ENCODE measurements at regions not wholly inside any gene's neighbourhood (a gene's known extent, or its start where the extent isn't known, plus 50 kb on each side); places are given as distances from the start of the nearest gene placed in this dataset.
"Not testable (repeated sequence)": the region's sequence is repeated elsewhere in the genome, so short reads cannot be mapped to it uniquely, and the experiment has no call there.

GRCh38 chr17:16888413-16889087, 83.4 kb downstream of the TNFRSF13B start:
- Histone ChIP-seq H3K9ac (no peak overlapping the region), H3K27me3 (no peaks in the 10 kb centered on the region), H3K4me1 (peaks cover 0 to 2% (median 1%) of the 10 kb centered on the region in 10 experiments; a peak in 11 of 20 replicates), H3K27ac (no peak overlapping the region), H3K4me3 (no peak overlapping the region), H3K4me2 (no peak overlapping the region), H4K20me1 (no peaks in the 10 kb centered on the region), H3K36me3 (no peaks in the 10 kb centered on the region), H3K9me3 (replicated peaks in 1 of 11) (no peaks in the 10 kb centered on the region)
- no peak for TF ChIP-seq Cebpa-rat (IDR thresholded peaks at IDR 0.05)

- Histone ChIP-seq H3K9me3 (replicated peaks in 1 of 11) (no peaks in the 10 kb centered on the region), H3K9ac (no peak overlapping the region), H3K4me2 (no peak overlapping the region), H3K36me3 (no peaks in the 10 kb centered on the region), H3K4me3 (no peak overlapping the region), H3K27ac (no peak overlapping the region), H3K4me1 (peaks cover 0 to 6% (median 0%) of the 10 kb centered on the region in 10 experiments; a peak in 3 of 20 replicates), H4K20me1 (no peaks in the 10 kb centered on the region), H3K27me3 (no peaks in the 10 kb centered on the region)
- no peak for TF ChIP-seq Cebpa-rat (IDR thresholded peaks at IDR 0.05)
These were observed 84.3 kb downstream of the TNFRSF13B start for GRCh38 chr17:16887523-16888095.

DNA sequence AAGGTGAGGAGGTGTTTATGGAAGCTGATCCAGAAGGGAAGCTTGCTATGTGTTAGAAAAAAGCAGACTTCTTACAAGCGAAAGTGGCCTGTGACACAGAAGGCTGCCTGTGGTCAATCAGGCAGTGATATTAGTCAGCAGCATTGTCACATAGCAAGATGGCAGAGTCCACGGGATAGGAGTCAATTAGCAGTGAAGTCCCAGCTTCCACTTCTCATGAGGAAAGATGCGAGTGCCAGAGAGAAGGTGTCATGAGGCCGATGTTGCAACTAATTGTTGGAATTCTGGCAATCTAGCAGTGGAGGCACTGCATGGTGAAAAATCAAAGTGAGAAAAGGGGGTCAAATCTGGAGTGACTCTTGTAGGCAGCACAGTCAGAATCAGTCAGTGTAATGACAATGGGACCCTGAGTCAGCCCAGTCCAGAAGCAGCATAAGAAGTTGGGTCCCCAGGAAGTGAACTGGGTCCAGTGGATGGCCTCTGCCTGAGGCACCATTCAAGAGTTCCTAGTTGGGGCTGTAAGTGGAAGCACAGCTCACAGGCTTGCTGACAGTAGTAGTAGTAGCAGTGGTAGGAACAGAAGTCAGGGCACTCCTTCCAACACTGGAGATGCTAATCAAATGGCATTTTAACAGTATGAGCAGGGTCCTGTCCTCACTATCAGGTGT, 85.1 kb downstream of the TNFRSF13B start:
- H3K4me1 ChIP-seq: peaks cover 0 to 6% (median 0%) of the 10 kb centered on the region in 10 experiments; a peak in 3 of 20 replicates

DNA sequence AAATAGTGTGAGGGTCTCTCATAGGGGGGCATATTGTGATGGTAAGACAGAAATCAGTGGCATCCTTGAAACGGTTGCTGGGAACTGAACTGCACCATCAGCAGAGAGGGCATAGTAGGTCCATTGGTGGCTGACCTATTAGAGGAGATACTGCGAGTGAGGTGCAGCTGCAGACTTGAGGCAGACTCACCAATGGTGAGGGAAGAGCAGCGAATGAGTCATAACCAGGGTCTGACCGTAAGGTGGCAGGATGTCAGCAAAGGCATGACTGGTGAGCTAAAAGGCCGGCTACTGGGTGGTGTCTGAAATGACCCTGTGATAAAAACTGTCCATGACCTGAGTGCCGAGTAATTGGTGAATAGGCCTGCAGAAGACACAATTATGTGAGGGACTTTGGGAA, 86.7 kb downstream of the TNFRSF13B start:
- H3K9ac ChIP-seq; H3K4me1 ChIP-seq; H3K27ac ChIP-seq; H3K4me3 ChIP-seq; H3K36me3 ChIP-seq; H3K9me3 ChIP-seq (replicated peaks in 1 of 11); H3K4me2 ChIP-seq; H3K27me3 ChIP-seq; H4K20me1 ChIP-seq: not testable (repeated sequence)

More for the DNA sequence above, 85.1 kb downstream of the TNFRSF13B start:
- Histone ChIP-seq H3K4me2 (no peak overlapping the region), H3K4me3 (no peak overlapping the region), H3K9ac (no peak overlapping the region), H3K36me3 (no peaks in the 10 kb centered on the region), H3K27ac (no peak overlapping the region), H4K20me1 (no peaks in the 10 kb centered on the region), H3K27me3 (no peaks in the 10 kb centered on the region), H3K9me3 (replicated peaks in 1 of 11) (no peaks in the 10 kb centered on the region)
- no peak for TF ChIP-seq Cebpa-rat (IDR thresholded peaks at IDR 0.05)

- H3K4me1 ChIP-seq; H4K20me1 ChIP-seq; H3K9me3 ChIP-seq (replicated peaks in 1 of 11); H3K36me3 ChIP-seq; H3K27me3 ChIP-seq; H3K27ac ChIP-seq; H3K4me2 ChIP-seq; H3K9ac ChIP-seq; H3K4me3 ChIP-seq: not testable (repeated sequence)
These were observed 89.0 kb downstream of the TNFRSF13B start for GRCh38 chr17:16882926-16883265.

DNA sequence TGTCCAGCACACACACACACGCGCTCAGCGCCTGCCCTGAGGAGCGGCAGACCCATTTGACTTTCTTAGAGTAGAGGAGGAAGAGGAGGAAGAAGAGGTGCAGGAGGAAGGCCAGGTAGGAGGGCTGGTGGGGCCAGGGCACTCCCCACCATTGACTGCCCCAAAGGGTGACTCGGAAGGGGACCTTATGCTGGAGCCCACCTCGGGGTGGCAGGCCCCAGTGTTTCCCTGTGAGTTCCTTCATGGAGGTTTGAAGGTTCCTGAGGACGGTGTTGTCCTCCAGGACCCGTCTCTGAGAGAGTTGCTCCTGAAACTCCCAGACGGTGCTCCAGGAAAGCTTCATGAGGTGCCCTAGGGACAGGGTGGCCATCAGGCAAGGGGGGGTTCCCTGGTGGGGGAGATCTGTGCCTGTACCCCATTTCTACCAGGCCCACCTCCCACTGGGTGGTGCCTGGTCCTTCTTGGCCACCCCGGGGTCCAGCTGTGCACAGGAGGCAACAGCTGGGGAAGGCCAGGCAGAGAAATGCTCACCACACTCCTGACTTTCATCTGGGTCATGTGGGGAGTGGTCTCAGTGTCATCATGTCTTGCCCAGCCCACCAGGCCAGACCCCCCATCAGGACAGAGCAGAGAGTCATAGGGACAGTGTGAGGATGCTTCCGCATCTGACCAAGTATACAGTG, 89.5 kb downstream of the TNFRSF13B start:
- Histone ChIP-seq H4K20me1 (no peaks in the 10 kb centered on the region), H3K4me1 (peaks cover 0 to 6% (median 2%) of the 10 kb centered on the region in 10 experiments; a peak in 7 of 20 replicates), H3K4me2 (no peak overlapping the region), H3K9ac (no peak overlapping the region), H3K9me3 (replicated peaks in 1 of 11) (peaks cover 5 to 13% (median 8%) of the 10 kb centered on the region in 11 experiments; a peak in 18 of 22 replicates), H3K36me3 (no peaks in the 10 kb centered on the region), H3K4me3 (no peak overlapping the region), H3K27ac (no peak overlapping the region), H3K27me3 (no peaks in the 10 kb centered on the region)
- TF ChIP-seq Cebpa-rat (IDR thresholded peaks at IDR 0.05): no peak

DNA sequence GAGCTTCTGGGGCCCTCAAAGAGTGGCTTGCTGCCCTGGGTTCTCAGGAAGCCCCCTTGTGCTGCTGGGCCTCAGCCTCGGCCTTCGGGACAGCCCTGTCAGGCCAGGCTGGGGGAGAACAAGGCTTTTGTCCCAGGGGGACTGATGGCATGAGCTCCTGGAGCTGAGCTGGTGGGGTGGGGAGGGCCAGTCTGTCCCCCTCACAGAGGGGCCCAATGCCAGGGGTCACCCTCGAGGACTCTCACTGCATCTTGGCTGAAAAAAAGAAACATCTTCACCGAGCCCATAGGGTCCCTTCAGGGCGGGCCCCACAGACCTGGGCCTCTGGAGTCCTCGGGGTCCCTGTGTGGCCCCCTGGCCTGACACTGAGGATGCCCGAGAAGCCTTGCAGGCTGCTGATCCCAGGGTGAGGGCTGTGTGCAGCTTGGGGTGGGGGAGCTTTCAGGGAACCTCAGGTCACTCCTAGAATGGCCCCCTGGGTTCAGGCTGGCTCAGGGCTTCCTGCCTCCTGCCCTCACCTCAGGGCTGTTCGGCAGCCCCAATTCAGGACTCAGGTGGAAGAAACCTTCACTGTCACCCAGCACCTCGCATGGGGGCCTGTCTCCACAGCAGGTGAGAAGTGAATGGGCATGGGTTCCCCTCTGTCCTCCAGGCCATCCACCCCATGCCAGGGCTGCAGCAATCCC, 90.5 kb downstream of the TNFRSF13B start:
- no peaks in the 10 kb centered on the region for H3K36me3 ChIP-seq
- no peak for TF ChIP-seq Cebpa-rat (IDR thresholded peaks at IDR 0.05)

DNA sequence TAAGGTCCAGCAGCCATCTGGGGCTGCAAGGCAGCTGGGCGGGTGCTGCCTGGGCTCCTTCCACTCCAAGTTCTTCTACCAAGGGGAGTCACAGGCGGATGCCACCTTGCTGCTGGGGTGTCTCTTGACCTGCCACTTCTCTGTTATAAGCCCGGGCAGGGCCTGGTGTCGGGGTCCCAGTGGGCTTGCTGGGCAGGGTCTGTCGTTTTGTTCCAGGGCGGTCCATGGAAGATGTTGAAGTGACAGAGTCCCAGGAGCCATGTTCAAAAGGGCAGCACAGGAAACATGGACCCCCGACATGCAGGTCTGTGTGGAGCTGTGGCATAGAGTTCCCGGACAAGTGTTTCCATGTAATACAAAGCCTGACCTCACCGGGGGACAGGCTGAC, 91.1 kb downstream of the TNFRSF13B start:
- no peak for TF ChIP-seq Cebpa-rat (IDR thresholded peaks at IDR 0.05)
- H3K36me3 ChIP-seq: no peaks in the 10 kb centered on the region

More for the DNA sequence above, 90.5 kb downstream of the TNFRSF13B start:
- Histone ChIP-seq H4K20me1 (no peaks in the 10 kb centered on the region), H3K9ac (no peak overlapping the region), H3K27me3 (no peaks in the 10 kb centered on the region), H3K4me1 (peaks cover 0 to 10% (median 4%) of the 10 kb centered on the region in 10 experiments; a peak in 7 of 20 replicates), H3K4me3 (no peak overlapping the region), H3K4me2 (no peak overlapping the region), H3K27ac (no peak overlapping the region), H3K9me3 (replicated peaks in 1 of 11) (peaks cover 10 to 19% (median 13%) of the 10 kb centered on the region in 11 experiments; a peak in 18 of 22 replicates)

More for the DNA sequence above, 91.1 kb downstream of the TNFRSF13B start:
- Histone ChIP-seq H3K9ac (no peak overlapping the region), H3K27me3 (no peaks in the 10 kb centered on the region), H3K4me2 (no peak overlapping the region), H3K4me1 (peaks cover 0 to 10% (median 4%) of the 10 kb centered on the region in 10 experiments; a peak in 7 of 20 replicates), H3K9me3 (replicated peaks in 1 of 11) (peaks cover 10 to 19% (median 13%) of the 10 kb centered on the region in 11 experiments; a peak in 18 of 22 replicates), H4K20me1 (no peaks in the 10 kb centered on the region), H3K4me3 (no peak overlapping the region), H3K27ac (no peak overlapping the region)
